Body of pancreas (tissue), 4 donors: ENCODE measurements at regions not wholly inside any gene's neighbourhood (a gene's known extent, or its start where the extent isn't known, plus 50 kb on each side); places are given as distances from the start of the nearest gene placed in this dataset.
"Not testable (repeated sequence)": the region's sequence is repeated elsewhere in the genome, so short reads cannot be mapped to it uniquely, and the experiment has no call there.

ENCODE experiments used
- ATAC-seq: fragments of 150-250 bp; one replicate; pipeline ENCODE4 v1.9.1; 2016
- DNase-seq, 4 donors: peaks; one replicate each; pipeline ENCODE4 v3.0.0-alpha.2; 2019
- H3K27ac ChIP-seq, 4 donors: fragments of 200-600 bp; sonication (generic); 1 replicate in 3 of 4; 2 replicates in 1 of 4; pipeline versions ENCODE4 v1.5.1 to v1.6.1; 2016 to 2019; ENCODE audit warnings: mild to moderate bottlenecking in 1 of 4, mixed read lengths in 1 of 4, moderate library complexity in 1 of 4
- H3K27me3 ChIP-seq, 2 donors: fragments of 200-600 bp; sonication (generic); one replicate each; pipeline ENCODE4 v1.6.0; 2016; ENCODE audit warnings: mild to moderate bottlenecking in 1 of 2
- H3K36me3 ChIP-seq, 2 donors: fragments of 200-600 bp; sonication (generic); replicated peaks in 1 of 2; 2 replicates each; pipeline ENCODE4 v1.5.1; 2016; ENCODE audit warnings: low read depth in 2 of 2; ENCODE audit not compliant: insufficient read depth in 1 of 2
- H3K4me1 ChIP-seq: fragments of 200-600 bp; sonication (generic); one replicate; pipeline ENCODE4 v1.6.0; 2016
- H3K4me3 ChIP-seq, 2 donors: fragments of 200-600 bp; sonication (generic); 1 replicate in 1 of 2; 2 replicates in 1 of 2; pipeline ENCODE4 v1.5.1; 2016 to 2019
- H3K9me3 ChIP-seq, 3 donors: fragments of 200-600 bp; sonication (generic); 1 replicate in 2 of 3; 2 replicates in 1 of 3; pipeline ENCODE4 v1.5.1; 2016
- CTCF ChIP-seq, 7 experiments: fragments of 450-650 bp in 4 of 7; fragments of 200-600 bp in 3 of 7; sonication (generic) in 3 of 7; IDR thresholded peaks; one replicate each; pipeline ENCODE4 v1.5.1; 2016 to 2019; ENCODE audit warnings: antibody characterized with exemption in 7 of 7
- POLR2A ChIP-seq, 3 donors: fragments of 450-650 bp; IDR thresholded peaks; one replicate each; pipeline ENCODE4 v1.6.1; 2016; ENCODE audit warnings: antibody characterized with exemption in 3 of 3, mild to moderate bottlenecking in 2 of 3
- WGBS, 2 donors: methylation state at CpG; one replicate each; pipeline ENCODE4 v1.1.5; 2017; 5-methylcytosine and 5-hydroxymethylcytosine counted together
- intact Hi-C: fragments of 100-400 bp; cut with DNase I; formaldehyde crosslinking; loops from one replicate; pipeline ENCODE4 v1.15.1; 2023

GRCh38 chr11:24216488-24216887 is 280.4 kb upstream of the LUZP2 start:
- H3K27me3 ChIP-seq, result no peaks in the 10 kb centered on the region
- ATAC-seq, result no peak
- no peaks in the 10 kb centered on the region for H3K36me3 ChIP-seq
- 18 to 22% methylated on average over 1 of the region's 1 CpG for WGBS, 2 donors
- no peak overlapping the region for H3K27ac ChIP-seq
- H3K4me1 ChIP-seq, result no peaks in the 10 kb centered on the region
- DNase-seq, result no peak
- H3K4me3 ChIP-seq, result no peak overlapping the region
- H3K9me3 ChIP-seq, result no peaks in the 10 kb centered on the region
- TF ChIP-seq CTCF (IDR thresholded peaks at IDR 0.05), result no peak
- no peak for TF ChIP-seq POLR2A (IDR thresholded peaks at IDR 0.05)
- intact Hi-C loops, result no loop called here

GRCh38 chr11:24217319-24217718 is 279.5 kb upstream of the LUZP2 start:
- H3K4me1 ChIP-seq, DNase-seq, H3K27ac ChIP-seq, H3K36me3 ChIP-seq, H3K9me3 ChIP-seq, H3K4me3 ChIP-seq, ATAC-seq, intact Hi-C loops, H3K27me3 ChIP-seq: not testable (repeated sequence)
- 76 to 80% methylated on average over 8 to 10 of the region's 11 CpGs for WGBS, 2 donors

- Histone ChIP-seq H3K27ac (no peak overlapping the region), H3K9me3 (no peaks in the 10 kb centered on the region), H3K27me3 (no peaks in the 10 kb centered on the region), H3K36me3 (no peaks in the 10 kb centered on the region), H3K4me3 (no peak overlapping the region), H3K4me1 (no peaks in the 10 kb centered on the region)
- no peak for DNase-seq
- TF ChIP-seq POLR2A (IDR thresholded peaks at IDR 0.05) (no peak), CTCF (IDR thresholded peaks at IDR 0.05) (no peak)
- 33 to 38% methylated on average over 1 of the region's 1 CpG for WGBS, 2 donors
- intact Hi-C loops, result no loop called here
- no peak for ATAC-seq
These were observed 271.4 kb upstream of the LUZP2 start for GRCh38 chr11:24225501-24225900.

- H3K27ac ChIP-seq, result no peak overlapping the region
- no peaks in the 10 kb centered on the region for H3K9me3 ChIP-seq
- H3K4me1 ChIP-seq, result no peaks in the 10 kb centered on the region
- no peaks in the 10 kb centered on the region for H3K36me3 ChIP-seq
- WGBS, 2 donors, result 8 to 24% methylated on average over 1 of the region's 1 CpG
- no peaks in the 10 kb centered on the region for H3K27me3 ChIP-seq
- DNase-seq (no peak), ATAC-seq (no peak)
- no peak overlapping the region for H3K4me3 ChIP-seq
- intact Hi-C loops, result no loop called here
- no peak for TF ChIP-seq POLR2A (IDR thresholded peaks at IDR 0.05)
- no peak for TF ChIP-seq CTCF (IDR thresholded peaks at IDR 0.05)
These were observed 270.2 kb upstream of the LUZP2 start for GRCh38 chr11:24226606-24227005.

GRCh38 chr11:24233041-24233440 is 263.8 kb upstream of the LUZP2 start:
- DNase-seq (no peak), ATAC-seq (no peak)
- no peaks in the 10 kb centered on the region for H3K4me1 ChIP-seq
- WGBS, 2 donors, result 84 to 95% methylated on average over 1 of the region's 1 CpG
- no peaks in the 10 kb centered on the region for H3K27me3 ChIP-seq
- H3K27ac ChIP-seq, result no peak overlapping the region
- intact Hi-C loops, result no loop called here
- TF ChIP-seq POLR2A (IDR thresholded peaks at IDR 0.05) (no peak), CTCF (IDR thresholded peaks at IDR 0.05) (no peak)
- H3K9me3 ChIP-seq, result no peaks in the 10 kb centered on the region
- H3K36me3 ChIP-seq, result no peaks in the 10 kb centered on the region
- H3K4me3 ChIP-seq, result no peak overlapping the region
